HG03571 (cell line): ENCODE measurements at regions not wholly inside any gene's neighbourhood (a gene's known extent, or its start where the extent isn't known, plus 50 kb on each side); places are given as distances from the start of the nearest gene placed in this dataset.

Source experiments
- ATAC-seq: cut with Tn5 transposase; IDR thresholded peaks from one replicate; pipeline ENCODE4 v1.9.1; 2021; ENCODE audit not compliant: unreplicated experiment

- peak; percentile 54 for ATAC-seq
These were observed 376.6 kb downstream of the EFNA5 start for GRCh38 chr5:107294211-107294550.

GRCh38 chr5:107293541-107294210 lies 377.1 kb downstream of the EFNA5 start:
- ATAC-seq: peak; percentile 3

GRCh38 chr5:107291866-107292265 lies 378.9 kb downstream of the EFNA5 start:
- ATAC-seq: no peak

DNA sequence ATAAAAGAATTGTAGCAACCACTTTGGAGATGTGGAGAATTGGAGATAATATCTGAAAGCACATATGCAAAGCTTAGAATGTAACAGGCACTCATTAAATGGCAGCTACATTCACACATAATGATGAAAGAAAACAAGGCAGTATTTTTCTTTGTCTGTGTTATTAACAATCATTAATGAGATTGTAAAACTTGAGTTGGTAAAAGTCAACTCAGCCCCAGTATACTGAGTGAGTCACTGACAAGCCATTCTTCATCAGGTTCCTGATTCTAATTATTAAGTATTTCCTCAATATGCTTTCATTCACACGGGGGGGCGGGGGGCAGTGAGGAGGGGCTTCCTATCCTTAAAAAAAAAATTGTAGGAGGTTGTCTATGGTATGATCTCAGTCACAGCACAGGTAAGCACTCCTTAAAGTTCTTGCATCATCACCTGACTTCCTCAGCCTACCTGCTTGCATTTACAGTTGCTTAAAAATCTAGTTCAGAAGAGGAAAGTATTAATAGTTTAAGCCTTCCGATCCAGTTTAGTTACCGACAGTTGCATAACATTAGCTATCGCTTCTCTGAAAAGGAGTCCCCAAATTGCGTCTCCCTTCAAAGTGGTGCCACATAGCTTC lies 379.8 kb downstream of the EFNA5 start:
- ATAC-seq: no peak

DNA sequence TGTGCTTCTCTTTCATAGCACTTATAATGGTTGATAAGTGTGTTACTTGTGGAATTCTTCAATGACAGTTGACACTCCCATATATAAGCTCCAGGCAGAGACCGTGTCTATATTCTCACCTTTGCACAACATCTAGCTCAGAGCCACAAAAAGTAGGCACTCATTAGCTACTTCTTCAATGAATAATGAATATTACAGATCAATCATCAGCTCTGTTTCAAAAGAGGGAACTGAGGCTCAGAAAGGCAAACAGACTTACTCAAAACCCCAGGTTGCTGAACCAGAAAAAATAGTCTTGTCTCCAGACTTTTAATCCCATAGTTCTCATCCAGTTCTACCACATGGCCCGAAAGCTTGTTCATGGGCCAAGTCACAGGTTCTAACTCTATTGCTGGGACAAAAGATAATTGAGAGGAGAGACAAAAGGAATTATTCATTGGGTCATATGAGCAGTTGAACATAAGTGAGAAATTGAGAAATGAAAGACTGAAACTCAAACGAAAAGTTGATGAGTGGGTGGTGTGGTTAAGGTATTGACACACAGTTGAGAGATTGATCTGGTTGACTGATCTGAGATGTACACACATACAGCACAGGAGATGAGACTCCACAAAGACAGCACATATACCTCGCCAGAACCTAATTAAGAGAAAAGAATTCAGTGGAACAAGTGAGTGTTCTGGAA lies 381.6 kb downstream of the EFNA5 start:
- ATAC-seq: peak; percentile 87

- ATAC-seq: no peak
These were observed 384.2 kb downstream of the EFNA5 start for GRCh38 chr5:107286447-107287098.

DNA sequence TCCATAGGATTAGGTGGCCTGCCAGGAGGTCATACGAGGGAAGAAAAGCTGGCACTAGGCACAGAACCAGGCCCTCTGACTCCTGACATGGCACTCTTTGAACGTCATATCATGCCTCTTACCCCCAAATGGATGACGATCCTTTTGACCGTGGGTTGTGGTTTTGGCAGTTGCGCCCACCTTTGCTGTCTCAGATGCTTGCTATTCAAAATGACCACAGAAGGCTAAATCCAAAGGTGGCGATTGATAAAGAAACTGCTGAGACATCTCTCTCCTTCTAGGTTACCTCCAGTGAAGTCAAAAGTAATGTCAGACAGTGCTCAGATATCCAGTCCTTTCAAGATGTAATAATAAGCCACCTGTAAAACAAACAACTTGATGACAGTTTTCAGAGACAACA lies 385.0 kb downstream of the EFNA5 start:
- ATAC-seq: no peak

DNA sequence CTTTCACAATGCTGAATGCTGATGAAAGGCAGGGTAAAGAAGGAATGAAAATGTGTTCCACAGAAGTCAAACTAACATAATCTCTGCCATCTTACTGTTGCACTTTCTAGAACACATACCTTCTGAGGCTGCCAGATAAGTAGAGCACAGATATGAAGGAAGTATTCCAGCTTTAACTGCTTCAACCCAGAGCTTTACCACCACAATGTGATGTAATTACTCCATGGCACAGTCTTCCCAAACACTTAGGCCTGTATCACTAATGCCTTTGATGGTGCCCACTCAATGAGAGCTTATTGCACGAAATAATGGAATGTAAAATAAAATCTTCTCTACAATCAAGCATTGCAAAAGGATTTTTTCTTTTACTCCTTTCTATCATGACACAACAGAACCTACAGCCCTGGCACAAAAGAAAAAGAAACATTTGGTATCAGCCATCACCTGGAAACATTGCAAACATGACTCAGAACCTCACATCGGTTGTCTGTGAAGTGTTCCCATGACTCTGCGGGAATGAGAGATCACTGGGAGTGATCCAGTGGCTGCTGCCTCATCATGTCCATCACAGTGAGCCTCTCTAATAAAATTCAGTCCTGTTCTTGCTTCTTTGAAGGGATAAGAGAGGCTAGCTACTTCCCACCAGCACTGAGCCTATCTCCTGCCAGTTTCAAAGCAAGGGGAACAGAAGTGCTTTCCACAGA lies 385.8 kb downstream of the EFNA5 start:
- ATAC-seq: no peak

DNA sequence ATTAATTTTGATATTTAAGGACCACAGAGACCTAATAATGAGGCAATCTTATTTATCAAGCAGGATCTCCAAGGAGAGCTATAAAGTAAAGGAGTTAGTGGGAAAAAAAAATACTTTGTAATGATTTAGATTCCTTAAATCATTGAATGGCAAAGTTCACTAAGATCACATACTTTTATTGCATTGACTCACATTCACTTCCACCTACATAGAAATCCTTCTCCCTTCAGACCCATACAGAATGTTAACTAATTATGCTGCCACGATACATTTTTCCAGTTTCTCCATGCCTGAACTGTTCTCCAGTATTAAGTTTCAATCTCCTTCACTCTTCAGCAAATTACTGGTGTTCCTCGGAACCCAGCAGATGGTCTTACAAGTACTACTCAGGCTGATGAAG lies 388.7 kb downstream of the EFNA5 start:
- no peak for ATAC-seq

- ATAC-seq: no peak
These were observed 392.0 kb downstream of the EFNA5 start for GRCh38 chr5:107278774-107279173.

- ATAC-seq: no peak
These were observed 393.1 kb downstream of the EFNA5 start for GRCh38 chr5:107277485-107278125.

DNA sequence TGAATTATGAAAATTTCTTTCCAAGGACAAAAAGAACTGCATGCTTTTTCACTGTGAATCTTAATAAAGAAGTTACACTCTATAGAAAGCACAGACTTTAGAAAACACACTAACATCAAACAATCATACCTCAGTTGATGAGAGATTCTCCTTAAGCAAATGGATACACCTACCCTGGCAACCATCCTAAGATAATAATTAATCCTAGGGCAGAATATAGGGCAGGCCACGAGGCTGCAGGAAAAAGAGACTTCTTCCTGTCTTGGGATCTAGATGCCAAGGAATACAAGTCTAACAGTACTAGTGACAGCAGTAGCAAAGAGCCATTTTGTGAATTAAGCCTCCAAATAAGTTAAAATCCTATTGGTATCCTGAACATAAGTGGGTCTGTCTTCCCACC lies 395.4 kb downstream of the EFNA5 start:
- no peak for ATAC-seq

DNA sequence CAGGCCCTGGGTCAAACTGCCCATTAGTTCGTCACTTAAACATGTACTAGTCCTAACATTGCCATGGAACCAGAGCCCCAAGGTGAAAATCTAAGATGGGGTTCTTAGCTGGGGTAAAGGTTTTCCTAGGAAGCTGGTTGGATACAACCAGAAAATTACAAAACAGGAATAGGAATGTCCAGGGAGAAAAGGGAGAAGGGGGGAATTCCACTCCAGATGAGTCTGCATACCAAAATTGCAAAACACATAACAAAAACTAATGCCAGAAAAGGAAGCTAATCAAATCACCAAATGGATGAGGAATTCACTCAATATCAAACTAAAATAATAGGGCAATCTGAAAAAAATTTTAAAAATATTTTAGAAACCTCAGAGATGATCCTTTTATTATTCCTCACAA lies 396.2 kb downstream of the EFNA5 start:
- ATAC-seq: no peak

GRCh38 chr5:107272954-107273353 lies 397.8 kb downstream of the EFNA5 start:
- ATAC-seq: no peak

GRCh38 chr5:107272509-107272908 lies 398.2 kb downstream of the EFNA5 start:
- ATAC-seq: no peak

GRCh38 chr5:107271682-107272350 lies 398.9 kb downstream of the EFNA5 start:
- no peak for ATAC-seq

GRCh38 chr5:107270561-107270960 lies 400.2 kb downstream of the EFNA5 start:
- no peak for ATAC-seq

DNA sequence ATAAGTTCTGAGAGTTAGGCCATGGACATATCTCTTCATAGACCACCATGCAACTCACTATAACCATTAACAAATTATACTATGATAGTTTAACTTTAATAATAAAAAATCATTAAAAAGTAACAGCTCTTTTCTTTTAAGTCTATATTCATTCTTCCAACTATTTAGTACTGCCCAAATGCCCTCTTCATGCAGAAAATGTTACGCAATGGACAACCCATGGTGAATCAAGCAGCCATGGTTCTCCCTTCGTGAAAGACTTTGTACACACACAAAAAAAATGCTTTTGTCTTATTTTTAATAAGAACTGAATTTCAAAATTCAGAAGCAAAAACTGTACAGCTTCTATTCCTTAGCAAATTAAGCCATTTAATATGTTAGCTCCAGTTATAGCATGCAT lies 401.1 kb downstream of the EFNA5 start:
- no peak for ATAC-seq

- ATAC-seq: no peak
These were observed 401.5 kb downstream of the EFNA5 start for GRCh38 chr5:107269256-107269655.

DNA sequence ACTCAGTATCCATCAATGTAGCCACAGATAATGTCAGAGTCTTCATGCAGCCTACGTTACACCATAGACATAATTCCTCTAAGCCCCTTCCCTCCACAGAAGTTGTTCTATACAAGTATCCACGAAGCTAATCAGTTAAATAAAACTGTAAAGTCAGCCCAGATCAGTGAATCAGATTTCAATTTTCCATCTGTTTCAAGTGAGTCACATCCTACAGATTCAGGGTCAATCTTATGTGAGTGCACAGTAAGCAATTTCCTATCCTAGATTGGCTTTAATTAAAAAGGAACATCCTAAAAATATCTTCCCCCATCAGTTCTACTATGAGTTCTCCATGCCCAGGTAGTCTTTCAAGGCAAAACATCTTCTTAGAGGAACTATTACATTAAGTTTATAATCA lies 402.5 kb downstream of the EFNA5 start:
- no peak for ATAC-seq
